ENCODE measurements at regions not wholly inside any gene's neighbourhood (a gene's known extent, or its start where the extent isn't known, plus 50 kb on each side); places are given as distances from the start of the nearest gene placed in this dataset.

- POLR2A ChIA-PET = no interaction called here
- Mint-ChIP-seq H3K27ac (no peak overlapping the region), H3K36me3 (no peaks in the 10 kb centered on the region), H3K4me1 (no peaks in the 10 kb centered on the region), H3K9me3 (no peaks in the 10 kb centered on the region), H3K27me3 (ENCODE audit: low read depth) (no peaks in the 10 kb centered on the region), H3K4me3 (no peak overlapping the region)
- no peak for DNase-seq (ENCODE audit: low spot score)
- no peak for ATAC-seq
- CTCF ChIA-PET = no interaction called here
- TF ChIP-seq ZNF425 (CRISPR knock-in tag; conservative IDR thresholded peaks at IDR 0.05) = no peak
- TF ChIP-seq, protein P1, sequence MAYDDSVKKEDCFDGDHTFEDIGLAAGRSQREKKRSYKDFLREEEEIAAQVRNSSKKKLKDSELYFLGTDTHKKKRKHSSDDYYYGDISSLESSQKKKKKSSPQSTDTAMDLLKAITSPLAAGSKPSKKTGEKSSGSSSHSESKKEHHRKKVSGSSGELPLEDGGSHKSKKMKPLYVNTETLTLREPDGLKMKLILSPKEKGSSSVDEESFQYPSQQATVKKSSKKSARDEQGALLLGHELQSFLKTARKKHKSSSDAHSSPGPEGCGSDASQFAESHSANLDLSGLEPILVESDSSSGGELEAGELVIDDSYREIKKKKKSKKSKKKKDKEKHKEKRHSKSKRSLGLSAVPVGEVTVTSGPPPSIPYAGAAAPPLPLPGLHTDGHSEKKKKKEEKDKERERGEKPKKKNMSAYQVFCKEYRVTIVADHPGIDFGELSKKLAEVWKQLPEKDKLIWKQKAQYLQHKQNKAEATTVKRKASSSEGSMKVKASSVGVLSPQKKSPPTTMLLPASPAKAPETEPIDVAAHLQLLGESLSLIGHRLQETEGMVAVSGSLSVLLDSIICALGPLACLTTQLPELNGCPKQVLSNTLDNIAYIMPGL (CRISPR knock-in tag; IDR thresholded peaks at IDR 0.05) = no peak
- TF ChIP-seq ATF6 (CRISPR knock-in tag; IDR thresholded peaks at IDR 0.05) = no peak
Observed at GRCh38 chr15:79775821-79776220, 121.0 kb downstream of the MTHFS start.

GRCh38 chr15:79777916-79778315 is 118.9 kb downstream of the MTHFS start:
- Mint-ChIP-seq H3K9me3 (peaks cover 21% of the 10 kb centered on the region), H3K36me3 (peaks cover 13% of the 10 kb centered on the region), H3K4me1 (no peaks in the 10 kb centered on the region), H3K27ac (no peak overlapping the region), H3K4me3 (no peak overlapping the region), H3K27me3 (ENCODE audit: low read depth) (peaks cover 2% of the 10 kb centered on the region)
- ATAC-seq = no peak
- CTCF ChIA-PET = no interaction called here
- no peak for DNase-seq (ENCODE audit: low spot score)
- TF ChIP-seq ZNF232 (CRISPR knock-in tag; IDR thresholded peaks at IDR 0.05) (no peak), ETV6 (CRISPR knock-in tag; IDR thresholded peaks at IDR 0.05) (no peak), FOXP1 (CRISPR knock-in tag; IDR thresholded peaks at IDR 0.05; ENCODE audit: borderline replicate concordance) (no peak), FOXJ3 (CRISPR knock-in tag; IDR thresholded peaks at IDR 0.05; ENCODE audit: borderline replicate concordance) (no peak), ZNF317 (CRISPR knock-in tag; IDR thresholded peaks at IDR 0.05; ENCODE audit: borderline replicate concordance, low read depth) (no peak)
- POLR2A ChIA-PET = no interaction called here

GRCh38 chr15:79778378-79778990 is 118.3 kb downstream of the MTHFS start:
- ChIA-PET CTCF (no interaction called here), POLR2A (no interaction called here)
- H3K4me1 Mint-ChIP-seq = no peaks in the 10 kb centered on the region
- TF ChIP-seq SP1 (CRISPR knock-in tag; conservative IDR thresholded peaks at IDR 0.05) = no peak
- TF ChIP-seq NFE2L1 (CRISPR knock-in tag; IDR thresholded peaks at IDR 0.05) = no peak
- no peak for TF ChIP-seq ZNF263 (CRISPR knock-in tag; IDR thresholded peaks at IDR 0.05; ENCODE audit: low read depth)
- no peak for TF ChIP-seq MXD4 (CRISPR knock-in tag; IDR thresholded peaks at IDR 0.05; ENCODE audit: borderline replicate concordance)
- no peak for TF ChIP-seq JUN (CRISPR knock-in tag; IDR thresholded peaks at IDR 0.05)
- no peak for TF ChIP-seq CBFB (CRISPR knock-in tag; IDR thresholded peaks at IDR 0.05; ENCODE audit: low read depth)
- no peak for TF ChIP-seq KAT7 (CRISPR knock-in tag; IDR thresholded peaks at IDR 0.05; ENCODE audit: borderline replicate concordance)
- TF ChIP-seq, protein P2, sequence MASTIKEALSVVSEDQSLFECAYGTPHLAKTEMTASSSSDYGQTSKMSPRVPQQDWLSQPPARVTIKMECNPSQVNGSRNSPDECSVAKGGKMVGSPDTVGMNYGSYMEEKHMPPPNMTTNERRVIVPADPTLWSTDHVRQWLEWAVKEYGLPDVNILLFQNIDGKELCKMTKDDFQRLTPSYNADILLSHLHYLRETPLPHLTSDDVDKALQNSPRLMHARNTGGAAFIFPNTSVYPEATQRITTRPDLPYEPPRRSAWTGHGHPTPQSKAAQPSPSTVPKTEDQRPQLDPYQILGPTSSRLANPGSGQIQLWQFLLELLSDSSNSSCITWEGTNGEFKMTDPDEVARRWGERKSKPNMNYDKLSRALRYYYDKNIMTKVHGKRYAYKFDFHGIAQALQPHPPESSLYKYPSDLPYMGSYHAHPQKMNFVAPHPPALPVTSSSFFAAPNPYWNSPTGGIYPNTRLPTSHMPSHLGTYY (CRISPR knock-in tag; IDR thresholded peaks at IDR 0.05) = no peak
- H3K27ac Mint-ChIP-seq = no peak overlapping the region
- peaks cover 15% of the 10 kb centered on the region for H3K36me3 Mint-ChIP-seq
- H3K9me3 Mint-ChIP-seq = peaks cover 26% of the 10 kb centered on the region
- no peak overlapping the region for H3K4me3 Mint-ChIP-seq
- no peak for DNase-seq (ENCODE audit: low spot score)
- peaks cover 6% of the 10 kb centered on the region for H3K27me3 Mint-ChIP-seq (ENCODE audit: low read depth)
- ATAC-seq = no peak; the same call in 1 of the 2 replicates

Data from WTC11 (cell line).